Epithelial cell of proximal tubule (primary cell): ENCODE measurements at regions not wholly inside any gene's neighbourhood (a gene's known extent, or its start where the extent isn't known, plus 50 kb on each side); places are given as distances from the start of the nearest gene placed in this dataset.
"Not testable (repeated sequence)": the region's sequence is repeated elsewhere in the genome, so short reads cannot be mapped to it uniquely, and the experiment has no call there.

Source experiments
- DNase-seq: peaks from one replicate; pipeline ENCODE4 v3.0.0-alpha.2; 2011; ENCODE audit warnings: low read depth
- H3K4me3 ChIP-seq: 2 replicates; pipeline ENCODE4 v1.5.1; 2011; ENCODE audit warnings: low read depth, mild to moderate bottlenecking, low read length
- CTCF ChIP-seq: conservative IDR thresholded peaks from 2 replicates; pipeline ENCODE4 v1.5.1; 2012; ENCODE audit warnings: low read depth, mild to moderate bottlenecking, low read length

- no peak overlapping the region for H3K4me3 ChIP-seq
- no peak for DNase-seq
- TF ChIP-seq CTCF: no peak
Observed at GRCh38 chr5:85538362-85538761, 1079.4 kb upstream of the COX7C start.

- TF ChIP-seq CTCF: no peak
- no peak overlapping the region for H3K4me3 ChIP-seq
- DNase-seq: no peak
Observed at GRCh38 chr5:85545129-85545528, 1072.6 kb upstream of the COX7C start.

- H3K4me3 ChIP-seq: no peak overlapping the region
- no peak for TF ChIP-seq CTCF
- DNase-seq: no peak
Observed at GRCh38 chr5:85549229-85549628, 1068.5 kb upstream of the COX7C start.

GRCh38 chr5:85549836-85550599, 1067.7 kb upstream of the COX7C start:
- H3K4me3 ChIP-seq: no peak overlapping the region
- no peak for TF ChIP-seq CTCF
- DNase-seq: no peak

GRCh38 chr5:85556464-85556863, 1061.3 kb upstream of the COX7C start:
- no peak for DNase-seq
- no peak overlapping the region for H3K4me3 ChIP-seq
- no peak for TF ChIP-seq CTCF

- H3K4me3 ChIP-seq: no peak overlapping the region
- peak; percentile 54 for DNase-seq
- TF ChIP-seq CTCF: no peak
Observed at GRCh38 chr5:85576666-85577065, 1041.1 kb upstream of the COX7C start.

GRCh38 chr5:85587806-85588205, 1029.9 kb upstream of the COX7C start:
- H3K4me3 ChIP-seq, DNase-seq: not testable (repeated sequence)

- DNase-seq, H3K4me3 ChIP-seq: not testable (repeated sequence)
Observed at GRCh38 chr5:85588268-85588667, 1029.5 kb upstream of the COX7C start.
